GM19238 (cell line): ENCODE measurements at regions not wholly inside any gene's neighbourhood (a gene's known extent, or its start where the extent isn't known, plus 50 kb on each side); places are given as distances from the start of the nearest gene placed in this dataset.

Source experiments
- DNase-seq: peaks from one replicate; pipeline ENCODE4 v3.0.0; 2011; ENCODE audit warnings: low spot score; ENCODE audit not compliant: insufficient read length

- DNase-seq = no peak
These were observed 237.6 kb upstream of the UBE2E3 start for GRCh38 chr2:180742801-180743200.

- DNase-seq = no peak
These were observed 241.3 kb upstream of the UBE2E3 start for GRCh38 chr2:180739070-180739469.

- DNase-seq = no peak
These were observed 244.6 kb upstream of the UBE2E3 start for GRCh38 chr2:180735799-180736198.

GRCh38 chr2:180734382-180734781, 246.0 kb upstream of the UBE2E3 start:
- DNase-seq = no peak

GRCh38 chr2:180733330-180733729, 247.1 kb upstream of the UBE2E3 start:
- no peak for DNase-seq

GRCh38 chr2:180732337-180732736, 248.1 kb upstream of the UBE2E3 start:
- DNase-seq = no peak

GRCh38 chr2:180730976-180731375, 249.4 kb upstream of the UBE2E3 start:
- DNase-seq = no peak

GRCh38 chr2:180728928-180729559, 251.4 kb upstream of the UBE2E3 start:
- DNase-seq = no peak

GRCh38 chr2:180723712-180724111, 256.7 kb upstream of the UBE2E3 start:
- DNase-seq = no peak

GRCh38 chr2:180722551-180723239, 257.7 kb upstream of the UBE2E3 start:
- no peak for DNase-seq

GRCh38 chr2:180720829-180721228, 259.6 kb upstream of the UBE2E3 start:
- no peak for DNase-seq

- no peak for DNase-seq
These were observed 262.8 kb upstream of the UBE2E3 start for GRCh38 chr2:180717588-180717987.

- DNase-seq = no peak
These were observed 263.9 kb upstream of the UBE2E3 start for GRCh38 chr2:180716186-180717180.

- DNase-seq = no peak
These were observed 265.4 kb upstream of the UBE2E3 start for GRCh38 chr2:180715044-180715443.

- no peak for DNase-seq
These were observed 270.8 kb upstream of the UBE2E3 start for GRCh38 chr2:180709392-180710145.

- no peak for DNase-seq
These were observed 272.6 kb upstream of the UBE2E3 start for GRCh38 chr2:180707884-180708205.

GRCh38 chr2:180707175-180707883, 273.1 kb upstream of the UBE2E3 start:
- DNase-seq = no peak

GRCh38 chr2:180706694-180707093, 273.7 kb upstream of the UBE2E3 start:
- DNase-seq = no peak

- DNase-seq = no peak
These were observed 274.9 kb upstream of the UBE2E3 start for GRCh38 chr2:180705551-180705950.

- no peak for DNase-seq
These were observed 275.3 kb upstream of the UBE2E3 start for GRCh38 chr2:180705122-180705521.
